ENCODE measurements at regions not wholly inside any gene's neighbourhood (a gene's known extent, or its start where the extent isn't known, plus 50 kb on each side); places are given as distances from the start of the nearest gene placed in this dataset.

- no peak for DNase-seq
Measured at GRCh38 chr15:66832664-66833063, 130.6 kb downstream of the SMAD6 start.

GRCh38 chr15:66833371-66833770, 131.3 kb downstream of the SMAD6 start:
- DNase-seq, result no peak

- no peak for DNase-seq
Measured at GRCh38 chr15:66833803-66834202, 131.8 kb downstream of the SMAD6 start.

GRCh38 chr15:66834881-66835878, 133.1 kb downstream of the SMAD6 start:
- DNase-seq, result no peak

- no peak for DNase-seq
Measured at GRCh38 chr15:66836231-66837030, 134.4 kb downstream of the SMAD6 start.

- no peak for DNase-seq
Measured at GRCh38 chr15:66838202-66838601, 136.2 kb downstream of the SMAD6 start.

GRCh38 chr15:66838671-66839239, 136.7 kb downstream of the SMAD6 start:
- no peak for DNase-seq

- no peak for DNase-seq
Measured at GRCh38 chr15:66839506-66840112, 137.6 kb downstream of the SMAD6 start.

GRCh38 chr15:66840615-66841390, 138.8 kb downstream of the SMAD6 start:
- DNase-seq, result no peak

- no peak for DNase-seq
Measured at GRCh38 chr15:66841953-66842681, 140.1 kb downstream of the SMAD6 start.

- no peak for DNase-seq
Measured at GRCh38 chr15:66842710-66843441, 140.8 kb downstream of the SMAD6 start.

GRCh38 chr15:66843581-66843980, 141.5 kb downstream of the SMAD6 start:
- no peak for DNase-seq

GRCh38 chr15:66844041-66844746, 142.2 kb downstream of the SMAD6 start:
- no peak for DNase-seq

GRCh38 chr15:66844747-66845145, 142.7 kb downstream of the SMAD6 start:
- no peak for DNase-seq

- no peak for DNase-seq
Measured at GRCh38 chr15:66845266-66845785, 143.3 kb downstream of the SMAD6 start.

GRCh38 chr15:66846031-66846430, 144.0 kb downstream of the SMAD6 start:
- no peak for DNase-seq

GRCh38 chr15:66846811-66847210, 144.8 kb downstream of the SMAD6 start:
- no peak for DNase-seq

GRCh38 chr15:66847565-66847991, 145.5 kb downstream of the SMAD6 start:
- no peak for DNase-seq

GRCh38 chr15:66848116-66848515, 146.1 kb downstream of the SMAD6 start:
- no peak for DNase-seq

Data from activated CD4-positive, alpha-beta T cell treated with anti-CD3 and anti-CD28 coated beads for 1 hour (primary cell).